ENCODE measurements at regions not wholly inside any gene's neighbourhood (a gene's known extent, or its start where the extent isn't known, plus 50 kb on each side); places are given as distances from the start of the nearest gene placed in this dataset.

- TF ChIP-seq CTCF (IDR thresholded peaks at IDR 0.05; ENCODE audit: extremely low read depth in 1 of 2, insufficient read depth in 1 of 2, low read depth in 1 of 2, low read length in 2 of 2) (no peak), POLR2AphosphoS5 (IDR thresholded peaks at IDR 0.05; ENCODE audit: insufficient read depth, low read depth, low read length) (no peak)
Measured at GRCh38 chr2:64760128-64760527, 106.4 kb upstream of the SERTAD2 start.

Measured in endothelial cell of umbilical vein (primary cell).